ENCODE measurements at regions not wholly inside any gene's neighbourhood (a gene's known extent, or its start where the extent isn't known, plus 50 kb on each side); places are given as distances from the start of the nearest gene placed in this dataset.

- no peak for TF ChIP-seq CTCF (IDR thresholded peaks at IDR 0.05; ENCODE audit: control extremely low read depth, extremely low read depth)
- Histone ChIP-seq H3K9ac (ENCODE audit: insufficient read depth in 1 of 2, low read length in 2 of 2) (no peak overlapping the region), H3K36me3 (ENCODE audit: control insufficient read depth in 4 of 4, insufficient read depth in 4 of 4, low read length in 4 of 4) (no peaks in the 10 kb centered on the region), H3K27me3 (ENCODE audit: control insufficient read depth in 3 of 3, insufficient read depth in 3 of 3, low read length in 2 of 3) (peaks cover 0 to 8% (median 0%) of the 10 kb centered on the region in 3 donors), H3K4me1 (ENCODE audit: control insufficient read depth in 5 of 5, insufficient read depth in 5 of 5, low read length in 5 of 5) (peaks cover 0 to 5% (median 0%) of the 10 kb centered on the region in 5 donors), H3K9me3 (ENCODE audit: control insufficient read depth in 4 of 4, insufficient read depth in 3 of 4, low read length in 3 of 4) (peaks cover 0 to 5% (median 0%) of the 10 kb centered on the region in 4 donors), H3K4me3 (no peak overlapping the region), H3K27ac (ENCODE audit: low read depth in 1 of 2, low read length in 1 of 2) (no peak overlapping the region)
- DNase-seq (no peak), ATAC-seq (ENCODE audit: insufficient read depth, low FRiP score) (no peak)
- WGBS, 2 donors: 66 to 79% methylated on average over 6 of the region's 6 CpGs
Observed at GRCh38 chr16:73482310-73482709, 434.4 kb upstream of the ZFHX3 start.

GRCh38 chr16:73480381-73480780 lies 432.5 kb upstream of the ZFHX3 start:
- peaks cover 0 to 5% (median 0%) of the 10 kb centered on the region in 5 donors for H3K4me1 ChIP-seq (ENCODE audit: control insufficient read depth in 5 of 5, insufficient read depth in 5 of 5, low read length in 5 of 5)
- no peak for DNase-seq
- no peaks in the 10 kb centered on the region for H3K36me3 ChIP-seq (ENCODE audit: control insufficient read depth in 4 of 4, insufficient read depth in 4 of 4, low read length in 4 of 4)
- ATAC-seq (ENCODE audit: insufficient read depth, low FRiP score): no peak
- 49 to 55% methylated on average over 2 of the region's 2 CpGs for WGBS, 2 donors
- no peak overlapping the region for H3K9ac ChIP-seq (ENCODE audit: insufficient read depth in 1 of 2, low read length in 2 of 2)
- no peak overlapping the region for H3K4me3 ChIP-seq
- H3K9me3 ChIP-seq (ENCODE audit: control insufficient read depth in 4 of 4, insufficient read depth in 3 of 4, low read length in 3 of 4): peaks cover 0 to 5% (median 0%) of the 10 kb centered on the region in 4 donors
- H3K27me3 ChIP-seq (ENCODE audit: control insufficient read depth in 3 of 3, insufficient read depth in 3 of 3, low read length in 2 of 3): peaks cover 0 to 6% (median 0%) of the 10 kb centered on the region in 3 donors
- TF ChIP-seq CTCF (IDR thresholded peaks at IDR 0.05; ENCODE audit: control extremely low read depth, extremely low read depth): no peak
- H3K27ac ChIP-seq (ENCODE audit: low read depth in 1 of 2, low read length in 1 of 2): no peak overlapping the region

- H3K27me3 ChIP-seq (ENCODE audit: control insufficient read depth in 3 of 3, insufficient read depth in 3 of 3, low read length in 2 of 3): no peaks in the 10 kb centered on the region
- no peak for TF ChIP-seq CTCF (IDR thresholded peaks at IDR 0.05; ENCODE audit: control extremely low read depth, extremely low read depth)
- DNase-seq: peak in 2 of 3 donors; percentile 40 to 53
- no peak for ATAC-seq (ENCODE audit: insufficient read depth, low FRiP score)
- peaks cover 0 to 2% (median 0%) of the 10 kb centered on the region in 4 donors for H3K9me3 ChIP-seq (ENCODE audit: control insufficient read depth in 4 of 4, insufficient read depth in 3 of 4, low read length in 3 of 4)
- no peak overlapping the region for H3K9ac ChIP-seq (ENCODE audit: insufficient read depth in 1 of 2, low read length in 2 of 2)
- 66 to 74% methylated on average over 3 of the region's 3 CpGs for WGBS, 2 donors
- no peaks in the 10 kb centered on the region for H3K4me1 ChIP-seq (ENCODE audit: control insufficient read depth in 5 of 5, insufficient read depth in 5 of 5, low read length in 5 of 5)
- no peaks in the 10 kb centered on the region for H3K36me3 ChIP-seq (ENCODE audit: control insufficient read depth in 4 of 4, insufficient read depth in 4 of 4, low read length in 4 of 4)
- no peak overlapping the region for H3K4me3 ChIP-seq
- H3K27ac ChIP-seq (ENCODE audit: low read depth in 1 of 2, low read length in 1 of 2): no peak overlapping the region
Observed at GRCh38 chr16:73473713-73474112, 425.8 kb upstream of the ZFHX3 start.

GRCh38 chr16:73464834-73465233 lies 416.9 kb upstream of the ZFHX3 start:
- no peak overlapping the region for H3K27ac ChIP-seq (ENCODE audit: low read depth in 1 of 2, low read length in 1 of 2)
- no peak for TF ChIP-seq CTCF (IDR thresholded peaks at IDR 0.05; ENCODE audit: control extremely low read depth, extremely low read depth)
- H3K4me1 ChIP-seq (ENCODE audit: control insufficient read depth in 5 of 5, insufficient read depth in 5 of 5, low read length in 5 of 5): no peaks in the 10 kb centered on the region
- 93 to 95% methylated on average over 11 of the region's 11 CpGs for WGBS, 2 donors
- DNase-seq (no peak), ATAC-seq (ENCODE audit: insufficient read depth, low FRiP score) (no peak)
- H3K9ac ChIP-seq (ENCODE audit: insufficient read depth in 1 of 2, low read length in 2 of 2): no peak overlapping the region
- H3K27me3 ChIP-seq (ENCODE audit: control insufficient read depth in 3 of 3, insufficient read depth in 3 of 3, low read length in 2 of 3): no peaks in the 10 kb centered on the region
- H3K4me3 ChIP-seq: no peak overlapping the region
- no peaks in the 10 kb centered on the region for H3K36me3 ChIP-seq (ENCODE audit: control insufficient read depth in 4 of 4, insufficient read depth in 4 of 4, low read length in 4 of 4)
- peaks cover 0 to 3% (median 0%) of the 10 kb centered on the region in 4 donors for H3K9me3 ChIP-seq (ENCODE audit: control insufficient read depth in 4 of 4, insufficient read depth in 3 of 4, low read length in 3 of 4)

Measured in lung (tissue), 11 donors.